ENCODE measurements at regions not wholly inside any gene's neighbourhood (a gene's known extent, or its start where the extent isn't known, plus 50 kb on each side); places are given as distances from the start of the nearest gene placed in this dataset.

GRCh38 chr5:97888439-97888838 is 705.4 kb upstream of the RIOK2 start:
- TF ChIP-seq CTCF (IDR thresholded peaks at IDR 0.05; ENCODE audit: insufficient read depth, low read depth, low read length), result no peak
- TF ChIP-seq EZH2 (IDR thresholded peaks at IDR 0.05; ENCODE audit: insufficient read depth, low read length), result no peak
